GM21381 (cell line): ENCODE measurements at regions not wholly inside any gene's neighbourhood (a gene's known extent, or its start where the extent isn't known, plus 50 kb on each side); places are given as distances from the start of the nearest gene placed in this dataset.

Experiments
- ATAC-seq: cut with Tn5 transposase; IDR thresholded peaks from one replicate; pipeline ENCODE4 v1.9.1; 2021; ENCODE audit warnings: mild to moderate bottlenecking, moderate library complexity; ENCODE audit not compliant: unreplicated experiment

DNA sequence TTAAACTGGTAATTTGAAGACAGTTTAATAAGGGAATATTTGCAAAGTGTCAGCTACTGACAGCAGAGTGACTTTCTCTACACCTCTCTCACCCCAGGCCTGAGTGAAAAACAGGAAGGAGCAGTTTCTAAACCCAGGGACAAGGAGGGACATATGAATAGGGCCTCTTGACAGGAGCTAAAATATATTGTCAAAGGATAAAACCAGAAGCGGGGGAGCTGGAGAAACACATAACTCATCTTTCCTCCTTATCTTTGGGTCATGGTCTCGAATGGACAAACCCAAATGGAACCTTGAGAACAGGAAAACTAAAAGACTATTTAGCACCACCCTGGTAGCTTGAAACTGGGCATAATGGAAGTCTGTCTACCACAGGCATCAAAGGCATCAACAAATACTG lies 197.5 kb upstream of the FOXA2 start:
- no peak for ATAC-seq

DNA sequence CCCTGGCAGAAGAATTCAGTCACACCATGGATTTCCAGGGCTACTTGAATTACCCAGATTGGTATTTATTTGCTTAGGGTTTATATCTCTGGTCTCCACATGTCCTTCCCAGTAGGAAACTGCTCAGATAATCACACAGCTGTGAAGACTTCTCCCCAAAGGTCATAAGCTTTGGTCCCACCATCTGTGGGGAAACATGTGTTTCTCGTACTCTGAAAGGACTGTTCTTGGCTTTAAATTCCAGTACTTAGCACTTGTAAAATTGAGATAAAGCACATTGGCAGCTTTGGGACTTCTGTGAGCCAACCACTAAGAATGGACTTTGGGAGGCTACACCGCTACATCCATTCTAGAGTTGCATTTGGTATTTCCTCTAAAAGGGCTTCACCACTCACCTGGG lies 205.3 kb upstream of the FOXA2 start:
- no peak for ATAC-seq

DNA sequence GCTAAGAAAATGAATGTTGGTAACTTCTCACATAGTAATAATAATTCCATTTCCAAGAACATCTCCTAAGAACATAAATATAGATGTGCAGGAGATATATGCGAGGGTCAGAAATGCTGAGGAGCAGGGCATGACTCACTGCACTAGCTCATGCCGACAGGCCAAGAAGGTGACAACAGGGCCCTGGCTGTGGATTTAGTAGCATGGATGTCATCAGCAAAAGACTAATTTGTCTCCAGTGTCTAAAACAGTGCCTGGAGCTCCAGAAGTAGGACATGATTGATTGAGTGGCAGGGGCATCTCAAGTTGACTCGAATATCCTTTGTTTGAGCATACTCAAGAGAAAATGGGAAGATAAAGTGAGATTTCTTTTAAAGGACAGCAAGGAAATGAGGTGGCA lies 207.0 kb upstream of the FOXA2 start:
- ATAC-seq, result no peak

DNA sequence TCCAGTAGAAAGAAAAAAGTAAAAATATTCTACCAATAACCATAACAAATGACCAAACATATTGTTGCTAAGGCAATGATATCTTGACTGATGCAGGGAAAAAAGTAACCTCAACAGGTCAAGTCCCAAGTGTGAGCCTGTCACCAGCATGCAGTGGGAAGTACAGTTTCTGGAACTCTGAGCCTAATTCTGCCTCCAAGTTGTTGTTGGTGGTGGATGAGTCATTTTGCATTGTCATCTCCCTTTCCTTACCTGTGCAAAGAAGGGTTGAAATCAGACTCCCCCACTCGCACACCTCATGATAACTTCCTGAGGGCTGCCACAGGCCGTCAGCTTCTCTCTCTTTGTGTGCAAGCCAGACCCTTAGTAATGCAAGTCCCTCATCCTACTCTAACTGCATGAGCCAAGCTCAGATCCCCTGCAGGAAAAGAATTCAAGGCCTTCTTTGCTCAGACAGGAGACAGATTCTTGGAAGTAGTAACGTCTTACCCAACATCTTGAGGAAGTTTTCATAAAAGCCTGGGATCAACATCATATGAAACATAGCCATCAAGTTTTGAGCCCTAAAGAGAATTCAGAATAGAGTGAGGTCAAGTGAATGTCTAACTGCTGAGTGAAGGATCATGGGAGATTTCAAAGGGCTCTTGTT lies 207.6 kb upstream of the FOXA2 start:
- no peak for ATAC-seq

DNA sequence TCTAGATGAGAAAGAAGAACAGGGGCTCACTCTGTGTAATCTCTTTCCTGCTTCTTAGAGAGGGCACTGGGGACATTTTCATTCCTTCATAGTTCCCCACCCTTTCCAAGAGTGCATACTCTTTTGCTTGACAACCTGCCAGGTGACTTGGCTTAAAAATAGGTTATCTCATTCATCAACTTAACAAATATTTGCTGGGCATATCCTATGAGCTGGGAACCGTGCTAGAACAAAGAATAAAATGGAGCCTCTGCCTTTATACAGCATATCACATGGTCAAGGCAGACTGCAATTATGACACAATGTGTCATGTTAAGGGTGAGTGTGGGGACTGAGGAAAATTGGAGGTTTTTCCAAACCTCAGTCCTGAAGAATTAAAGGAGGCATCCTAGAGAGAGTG lies 209.8 kb upstream of the FOXA2 start:
- ATAC-seq, result no peak

DNA sequence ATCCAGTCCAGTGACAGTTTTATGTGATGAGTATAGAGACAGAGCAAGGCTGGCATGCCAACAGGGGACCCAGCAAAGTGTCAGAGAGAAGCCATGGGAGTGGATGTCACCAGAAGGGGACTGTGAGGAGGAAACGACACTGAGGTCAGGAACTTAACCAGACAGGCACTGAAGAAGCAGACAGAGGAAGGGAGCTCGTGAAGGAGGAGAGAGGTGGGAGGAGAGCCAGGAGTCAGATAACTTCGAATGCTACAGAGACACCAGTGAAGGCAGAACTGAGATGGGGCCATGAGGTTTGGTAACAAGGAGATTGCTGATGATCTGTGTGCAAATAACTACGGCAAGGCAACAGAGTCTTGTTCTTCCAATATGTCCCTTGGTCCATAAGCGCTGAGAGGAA lies 211.1 kb upstream of the FOXA2 start:
- ATAC-seq, result no peak

DNA sequence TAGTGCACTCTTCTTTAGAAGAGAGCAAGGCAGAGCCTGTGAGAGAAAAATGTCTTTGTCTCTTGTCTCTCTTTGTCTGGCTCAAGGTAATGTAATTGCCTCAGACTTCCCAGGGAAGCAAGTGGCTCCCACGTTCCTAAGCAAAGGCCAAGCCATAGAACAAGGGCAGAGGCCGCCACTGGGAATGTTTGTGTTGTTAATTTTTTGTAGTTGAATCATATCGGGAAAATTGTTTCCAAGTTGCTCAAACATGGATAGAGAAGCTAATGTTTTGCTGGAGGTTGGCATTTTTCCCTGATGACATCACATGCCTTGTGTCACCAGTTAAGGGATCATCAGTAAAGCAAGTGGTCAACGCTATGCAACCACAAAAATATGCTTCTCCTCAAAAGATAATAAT lies 211.5 kb upstream of the FOXA2 start:
- no peak for ATAC-seq

DNA sequence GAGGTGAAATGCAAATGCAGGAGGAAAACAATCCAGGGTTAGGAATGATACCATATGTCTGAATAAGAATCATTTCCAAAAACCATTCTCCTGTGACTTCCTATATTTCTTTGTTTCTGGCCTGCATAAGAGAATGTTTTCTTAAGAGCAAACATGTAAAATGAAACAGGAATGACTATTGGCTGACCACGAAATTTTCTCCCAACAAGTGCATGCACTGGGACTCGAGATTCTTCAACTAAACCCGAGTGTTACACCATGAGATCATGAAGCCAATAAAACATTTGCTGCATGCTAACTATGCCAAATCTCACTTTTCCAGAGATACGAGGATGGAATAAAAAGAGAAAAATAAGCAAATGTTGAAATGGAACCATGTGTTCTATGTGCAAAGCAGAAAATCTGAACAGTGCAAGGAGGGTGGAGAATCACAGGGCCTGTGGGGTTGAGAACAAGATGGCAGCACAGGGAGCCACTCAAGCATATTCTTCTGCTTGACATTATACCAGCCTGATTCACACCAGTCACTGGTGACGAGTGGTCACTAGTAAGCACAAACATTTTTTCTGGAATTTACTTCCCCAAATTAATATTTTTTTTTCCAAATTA lies 212.2 kb upstream of the FOXA2 start:
- no peak for ATAC-seq

DNA sequence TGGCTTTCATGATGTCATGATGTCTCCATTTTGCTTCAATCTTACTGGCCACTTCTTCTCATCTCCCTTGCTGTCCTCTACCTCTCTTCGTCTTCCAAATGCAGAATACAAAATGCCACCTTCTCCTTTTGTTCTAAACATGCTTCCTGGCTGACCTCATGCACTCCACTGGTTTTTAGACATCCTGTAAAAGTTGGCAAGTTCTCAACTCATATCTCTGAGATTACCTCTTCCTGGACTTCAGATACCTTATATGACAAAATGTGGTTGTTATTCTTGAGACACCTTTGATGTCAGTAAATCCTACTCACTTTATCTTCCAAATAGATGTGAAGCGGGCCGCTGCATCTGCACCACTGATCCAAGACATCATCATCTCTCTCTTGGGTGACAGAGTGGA lies 212.7 kb upstream of the FOXA2 start:
- no peak for ATAC-seq

DNA sequence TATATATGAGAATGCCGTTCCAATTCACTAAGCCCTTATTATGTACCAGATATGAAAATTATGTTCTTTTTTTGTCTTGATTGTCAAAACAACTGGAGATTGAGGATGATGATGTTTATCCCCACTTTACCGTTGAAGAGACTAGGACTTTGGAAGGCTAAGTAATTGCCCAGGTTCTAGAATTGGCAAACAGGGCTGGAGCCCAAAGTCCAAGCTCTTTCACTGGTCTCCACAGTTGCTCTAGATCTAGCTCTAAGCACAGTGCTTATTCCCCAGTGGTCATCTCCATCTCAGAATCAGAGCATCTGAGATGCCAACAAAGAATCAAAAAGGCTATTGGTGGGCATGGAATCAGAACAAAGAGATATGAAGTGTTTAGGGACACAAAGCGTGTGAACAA lies 215.3 kb upstream of the FOXA2 start:
- no peak for ATAC-seq

DNA sequence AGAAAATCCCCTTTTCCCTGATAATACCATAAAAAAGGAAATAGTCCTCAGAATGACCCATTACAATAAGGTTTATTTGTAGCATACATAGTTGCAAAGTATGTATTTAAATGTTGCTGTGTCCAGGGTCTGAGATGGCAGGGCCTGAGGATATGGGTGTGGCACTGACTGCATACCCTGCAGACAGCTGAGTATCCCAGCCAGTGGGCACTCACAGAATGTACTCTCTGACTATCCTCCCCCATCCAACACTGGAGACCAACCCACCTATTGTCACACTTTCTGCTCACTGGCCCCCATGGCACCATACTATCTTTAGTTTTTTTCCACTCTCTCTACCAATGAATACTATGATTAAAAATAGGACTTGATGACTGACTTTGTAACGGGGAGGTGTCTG lies 215.8 kb upstream of the FOXA2 start:
- ATAC-seq, result no peak

DNA sequence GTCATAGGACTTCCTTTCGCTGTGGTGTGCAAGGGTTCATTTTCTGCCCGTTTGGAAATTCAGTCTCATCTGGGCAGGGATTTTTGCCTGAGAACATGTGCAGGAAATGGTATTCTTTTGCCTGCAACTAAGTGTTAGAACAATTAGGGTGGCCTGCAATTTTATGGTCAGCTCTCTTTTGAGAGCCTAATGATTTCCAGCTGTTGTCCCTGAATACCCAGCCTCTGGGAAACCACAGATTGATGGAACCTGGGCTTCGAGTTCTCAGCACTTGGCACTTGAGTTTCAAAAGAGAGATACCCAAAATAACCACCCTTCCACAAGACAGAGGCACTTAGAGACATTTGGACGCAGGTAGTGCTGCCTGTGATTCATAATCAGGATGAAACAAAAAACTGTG lies 217.2 kb upstream of the FOXA2 start:
- ATAC-seq, result no peak

DNA sequence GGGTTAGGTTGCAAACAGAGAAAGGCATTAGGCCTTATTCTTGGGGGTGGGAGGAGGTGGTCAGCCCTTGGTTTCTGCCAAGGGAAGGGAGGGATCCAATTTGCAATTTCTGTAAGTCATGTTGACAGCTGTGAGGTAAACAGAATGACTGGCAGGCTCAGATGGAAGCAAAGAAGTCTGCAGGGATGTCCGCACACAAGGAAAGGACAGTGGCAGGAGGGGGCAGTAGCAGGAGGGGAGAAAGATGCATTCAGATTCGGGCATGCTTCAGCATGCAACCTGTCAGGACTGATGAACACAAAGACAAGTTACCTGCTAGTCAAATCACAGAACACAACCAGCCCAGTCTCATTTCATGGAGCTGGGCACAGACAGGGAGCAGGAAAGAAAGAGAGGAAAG lies 217.9 kb upstream of the FOXA2 start:
- no peak for ATAC-seq

DNA sequence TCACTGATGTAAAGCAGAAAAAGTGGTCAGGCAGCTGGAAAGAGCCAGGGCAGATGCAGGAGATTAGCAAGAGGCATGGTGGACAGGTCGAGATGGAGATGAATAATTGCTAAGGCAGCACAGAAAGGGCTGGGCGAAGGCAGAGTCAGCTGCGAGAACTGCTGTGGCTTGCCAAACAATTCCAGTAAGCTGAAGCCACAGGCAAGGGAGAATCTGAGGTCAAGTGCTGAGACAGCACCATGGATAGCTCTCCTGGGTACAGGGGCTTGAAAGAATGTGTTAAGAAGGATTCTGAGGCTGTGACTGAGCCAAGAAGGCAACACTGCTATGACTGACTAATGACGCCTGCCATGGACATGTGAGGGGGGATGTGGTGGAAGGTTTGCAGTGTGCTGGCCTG lies 220.8 kb upstream of the FOXA2 start:
- ATAC-seq, result no peak

DNA sequence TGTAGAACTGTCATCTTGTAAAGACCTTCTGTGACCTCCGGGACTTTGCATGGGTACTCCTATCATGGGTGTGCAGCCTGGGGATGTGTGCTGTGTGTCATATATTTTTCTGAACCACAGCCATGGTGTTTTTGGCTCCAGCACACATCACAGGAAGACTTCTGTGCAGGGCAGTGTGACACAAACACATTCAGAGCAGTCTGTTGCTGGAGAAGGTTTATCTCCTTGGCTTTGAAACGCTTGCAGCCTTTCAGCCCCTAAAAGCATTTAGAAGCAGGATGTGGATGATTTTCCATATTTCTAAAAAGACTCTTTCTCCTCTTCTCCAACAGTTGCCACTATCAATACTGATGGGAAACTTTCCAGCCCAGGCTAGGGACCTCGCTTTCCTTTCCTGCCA lies 221.6 kb upstream of the FOXA2 start:
- ATAC-seq, result no peak

DNA sequence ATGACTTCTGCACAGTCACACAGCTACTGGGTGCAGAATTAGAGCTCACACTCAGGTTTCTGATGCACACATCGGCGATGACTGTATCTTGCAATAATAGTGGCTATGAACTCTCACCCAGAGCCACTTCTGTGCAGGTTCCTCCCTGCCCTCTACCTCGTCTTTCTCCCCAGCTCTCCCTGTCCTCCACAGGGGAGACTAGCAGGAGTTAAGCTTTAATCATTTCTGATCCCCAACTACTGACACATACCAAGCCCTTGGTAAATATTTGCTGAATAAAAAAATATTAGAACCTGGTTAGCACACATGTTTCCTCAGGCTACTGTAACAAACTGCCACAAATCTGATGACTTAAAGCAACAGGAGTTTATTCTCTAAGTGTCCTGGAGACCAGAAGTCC lies 222.7 kb upstream of the FOXA2 start:
- no peak for ATAC-seq

DNA sequence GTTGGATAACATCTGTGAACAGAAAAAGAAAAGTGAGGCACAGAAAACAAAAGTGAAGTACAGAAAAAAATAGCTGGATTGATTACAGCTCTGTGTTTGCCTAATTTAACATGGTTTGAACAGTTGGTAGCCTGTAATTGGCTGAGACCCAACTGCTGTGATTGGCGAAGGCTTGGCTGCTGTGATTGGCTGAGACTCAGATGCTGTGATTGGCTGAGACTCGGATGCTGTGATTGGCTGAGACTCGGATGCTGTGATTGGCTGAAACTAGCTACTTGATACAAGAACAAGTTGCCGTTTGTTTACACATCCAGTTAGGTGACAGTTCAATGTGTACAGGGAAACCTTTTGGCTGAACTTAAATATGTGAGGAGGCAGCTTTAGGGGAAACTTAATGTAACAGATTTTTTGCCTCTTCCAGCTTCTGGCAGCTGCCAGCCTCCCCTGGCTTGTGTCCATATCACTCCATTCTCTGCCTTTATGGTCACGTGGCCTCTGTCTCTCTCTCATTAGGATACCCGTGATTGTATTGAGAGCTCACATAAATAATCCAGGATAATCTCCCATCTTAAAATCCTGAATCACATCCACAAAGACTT lies 223.4 kb upstream of the FOXA2 start:
- ATAC-seq, result no peak

DNA sequence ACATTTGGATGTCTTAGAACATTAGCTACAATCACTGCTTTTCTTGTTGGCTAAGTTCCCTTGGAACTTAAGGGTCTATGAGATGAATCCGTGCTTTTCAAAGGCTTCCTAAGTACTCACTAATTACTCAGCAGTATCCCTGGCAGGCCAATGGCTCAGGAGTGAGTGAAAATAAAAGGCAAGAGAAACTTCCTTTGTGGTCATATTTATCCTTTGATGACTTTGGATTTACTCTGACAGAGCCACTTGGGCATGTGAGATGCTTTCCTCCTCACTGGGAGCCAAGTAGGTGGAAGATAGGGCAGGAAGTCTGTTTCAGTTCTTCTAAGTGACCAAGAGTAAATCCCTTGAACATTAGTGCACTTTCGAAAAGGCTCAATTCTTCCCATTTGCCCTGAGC lies 224.3 kb upstream of the FOXA2 start:
- no peak for ATAC-seq

DNA sequence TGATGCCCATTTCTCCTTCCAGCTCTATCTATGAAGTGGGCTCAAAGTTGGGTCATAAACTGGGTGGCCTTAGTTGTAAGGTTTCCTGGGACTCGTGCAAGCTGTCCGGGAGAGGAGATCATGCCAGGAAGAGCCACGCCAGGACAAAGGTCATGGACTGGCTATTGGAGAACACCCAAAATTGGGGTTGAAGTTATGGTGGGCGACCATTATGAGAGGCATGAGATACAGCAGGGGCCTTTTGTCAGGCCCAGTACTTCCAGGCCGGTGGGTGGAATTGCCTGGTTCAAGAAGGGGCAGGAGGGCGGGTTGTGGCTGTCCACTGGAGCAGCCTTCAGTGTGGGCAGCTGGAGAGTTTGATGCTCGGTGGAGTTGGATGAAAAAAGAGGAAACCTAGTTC lies 225.1 kb upstream of the SSTR4 start:
- ATAC-seq, result no peak

DNA sequence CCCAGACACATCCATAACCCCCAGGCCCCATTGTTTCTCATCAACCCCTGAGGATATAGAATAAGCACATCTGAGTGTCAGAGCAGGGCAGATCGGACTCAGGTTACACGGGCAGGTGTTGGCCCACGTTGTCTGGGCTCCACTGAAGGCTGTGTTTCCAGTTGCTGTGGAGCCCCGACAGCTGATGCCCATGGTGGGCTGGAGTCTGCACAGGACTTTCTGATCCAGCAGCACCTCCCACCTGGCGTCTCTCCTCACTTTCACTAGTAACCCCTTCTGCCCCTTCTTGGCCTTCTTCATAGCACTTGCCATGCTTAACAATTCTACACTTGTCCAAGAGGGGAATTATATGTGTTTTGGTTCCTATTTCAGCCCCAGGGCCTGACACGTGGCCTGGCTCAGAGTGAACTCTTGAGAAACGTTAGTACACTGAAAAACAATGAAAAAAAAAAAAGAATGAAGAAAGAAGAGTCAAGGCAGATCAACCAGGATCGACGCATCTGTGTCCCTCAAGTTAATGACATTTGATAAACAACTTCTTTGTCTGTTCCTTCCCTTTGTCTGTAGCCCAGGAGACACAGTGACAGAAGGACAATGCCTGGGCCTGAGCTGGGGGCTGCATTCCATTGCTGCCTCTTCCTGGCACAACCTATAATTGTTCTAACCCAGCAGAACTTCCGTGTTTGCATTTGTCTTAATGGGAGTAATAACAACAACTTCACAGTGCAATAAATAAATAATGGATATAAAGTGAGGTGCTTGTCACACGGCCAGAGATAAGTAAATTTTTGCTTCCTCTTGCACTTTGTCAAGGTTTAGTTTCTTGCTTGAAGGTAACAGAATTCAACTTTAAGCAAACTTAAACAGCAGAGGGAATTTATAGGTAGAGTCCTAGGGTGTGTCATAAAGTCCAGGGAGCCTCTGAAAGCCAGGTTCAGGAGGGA lies 224.2 kb upstream of the SSTR4 start:
- no peak for ATAC-seq

DNA sequence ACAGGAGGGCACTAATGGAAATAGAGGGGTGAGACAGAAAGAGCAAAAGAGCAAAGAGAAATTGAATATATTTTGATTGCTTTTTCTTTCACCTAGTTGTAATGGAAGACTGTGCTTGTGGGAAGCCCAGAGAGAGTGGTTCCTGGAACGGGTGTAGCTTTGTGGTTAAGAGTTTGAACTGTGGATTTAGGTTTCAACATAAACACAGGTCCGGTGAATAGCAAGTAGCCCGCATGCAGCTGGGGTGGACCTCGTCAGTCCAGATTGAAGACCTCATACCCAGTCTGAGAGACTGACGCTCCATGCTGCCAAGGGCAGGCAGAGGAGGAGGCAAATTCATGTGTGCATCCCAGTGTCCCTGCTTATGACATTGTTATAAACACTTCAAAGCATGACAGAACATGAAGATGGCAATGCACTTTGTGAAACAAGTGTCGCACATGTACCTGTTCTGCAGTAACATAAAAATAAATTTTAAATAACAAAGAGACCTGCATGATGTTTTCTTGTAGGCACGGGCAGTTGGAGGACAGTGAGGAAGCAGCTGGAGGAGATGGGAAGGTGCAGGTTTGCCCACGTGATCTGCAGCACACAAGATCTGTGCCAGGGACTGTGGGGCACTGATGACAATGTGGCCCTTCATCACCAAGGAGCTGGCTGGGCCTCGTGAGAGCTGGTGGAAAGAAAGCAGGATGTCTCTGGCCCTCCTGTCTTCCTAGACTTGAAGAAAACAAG lies 220.5 kb upstream of the SSTR4 start:
- no peak for ATAC-seq
